Uterus (tissue), 3 donors: ENCODE measurements at regions not wholly inside any gene's neighbourhood (a gene's known extent, or its start where the extent isn't known, plus 50 kb on each side); places are given as distances from the start of the nearest gene placed in this dataset.

Experiments
- DNase-seq, 2 donors: peaks; one replicate each; pipeline ENCODE4 v3.0.0-alpha.2; 2019 to 2020
- H3K27ac ChIP-seq, 2 donors: fragments of 200-600 bp; sonication (generic); 1 replicate in 1 of 2; 2 replicates in 1 of 2; pipeline ENCODE4 v1.5.1; 2016 to 2018
- H3K27me3 ChIP-seq, 2 donors: fragments of 200-600 bp; sonication (generic); one replicate each; pipeline ENCODE4 v1.5.1; 2018 to 2019; ENCODE audit warnings: control low read depth in 1 of 2
- H3K36me3 ChIP-seq, 2 donors: fragments of 200-600 bp; sonication (generic); one replicate each; pipeline ENCODE4 v1.5.1; 2019; ENCODE audit warnings: control low read depth in 1 of 2
- H3K4me1 ChIP-seq, 2 donors: fragments of 200-600 bp; sonication (generic); one replicate each; pipeline ENCODE4 v1.5.1; 2018 to 2019; ENCODE audit warnings: control low read depth in 1 of 2
- H3K4me3 ChIP-seq, 2 donors: fragments of 200-600 bp; sonication (generic); 1 replicate in 1 of 2; 2 replicates in 1 of 2; pipeline ENCODE4 v1.5.1; 2018 to 2019; ENCODE audit warnings: mild to moderate bottlenecking in 1 of 2
- H3K9me3 ChIP-seq, 2 donors: fragments of 200-600 bp; sonication (generic); one replicate each; pipeline ENCODE4 v1.5.1; 2019; ENCODE audit warnings: control low read depth in 1 of 2
- POLR2A ChIP-seq, 2 donors: fragments of 450-650 bp; IDR thresholded peaks; one replicate each; pipeline ENCODE4 v1.6.1; 2016; ENCODE audit warnings: antibody characterized with exemption in 2 of 2, mild to moderate bottlenecking in 1 of 2, moderate library complexity in 1 of 2
- intact Hi-C: fragments of 100-400 bp; cut with DNase I; formaldehyde crosslinking; loops from one replicate; pipeline ENCODE4 v1.15.1; 2023; ENCODE audit warnings: low total_unique reads
- TF ChIP-seq, protein P1 (sequence below), 4 experiments: fragments of 200-600 bp in 2 of 4; fragments of 450-650 bp in 2 of 4; sonication (generic) in 2 of 4; IDR thresholded peaks; one replicate each; pipeline ENCODE4 v1.5.1; 2016 to 2019; ENCODE audit warnings: antibody characterized with exemption in 4 of 4, mild to moderate bottlenecking in 2 of 4, moderate library complexity in 1 of 4
- donor health status: DM: yes; HTN: yes; CAD: no.

DNA sequence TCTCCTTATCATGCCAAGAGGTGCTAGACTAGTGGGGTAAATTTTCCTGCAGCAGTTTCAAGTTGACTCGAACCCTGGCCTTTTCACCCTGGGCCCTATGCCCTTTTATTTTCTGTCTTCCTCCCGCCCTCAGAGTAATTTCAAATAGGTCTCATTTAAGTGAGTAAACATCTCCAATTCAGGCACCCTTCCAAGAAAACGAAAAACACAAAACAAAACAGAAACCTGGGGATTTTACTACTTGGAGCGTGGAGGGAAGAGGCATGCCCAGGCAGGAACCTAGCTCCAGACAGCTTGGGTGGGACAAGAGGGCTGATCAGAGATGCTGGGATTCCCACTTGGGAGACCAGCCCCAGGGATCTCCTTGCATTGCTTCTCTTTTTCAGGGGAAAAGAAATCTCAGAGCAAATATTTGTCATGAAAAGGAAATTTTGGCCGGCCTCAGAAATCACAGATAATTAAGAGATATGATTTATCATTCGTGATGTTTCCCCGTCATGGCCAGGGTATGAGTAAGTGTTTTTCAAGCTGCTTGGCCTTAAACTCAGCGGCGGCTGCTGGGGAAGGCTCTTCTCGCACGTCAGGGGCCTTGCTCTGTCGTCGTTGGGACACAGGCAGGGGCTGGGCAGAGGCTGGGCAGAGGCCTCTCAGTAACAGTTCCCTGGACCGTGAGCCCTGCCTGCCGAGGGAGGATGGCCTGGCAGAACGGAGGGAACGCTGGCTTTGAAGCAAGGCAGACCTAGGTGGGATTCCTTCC is 248.6 kb upstream of the KLF4 start:
- H3K9me3 ChIP-seq: no peaks in the 10 kb centered on the region
- DNase-seq: peak; percentile 81 to 83
- peaks cover 5 to 14% of the 10 kb centered on the region in 2 donors for H3K4me1 ChIP-seq
- no peaks in the 10 kb centered on the region for H3K36me3 ChIP-seq
- no peaks in the 10 kb centered on the region for H3K27me3 ChIP-seq
- intact Hi-C loops: loop anchor here (10.0 kb wide), 1 partner anchor 253 kb away; the partner anchor contains the start of gene KLF4
- TF ChIP-seq, protein P1, sequence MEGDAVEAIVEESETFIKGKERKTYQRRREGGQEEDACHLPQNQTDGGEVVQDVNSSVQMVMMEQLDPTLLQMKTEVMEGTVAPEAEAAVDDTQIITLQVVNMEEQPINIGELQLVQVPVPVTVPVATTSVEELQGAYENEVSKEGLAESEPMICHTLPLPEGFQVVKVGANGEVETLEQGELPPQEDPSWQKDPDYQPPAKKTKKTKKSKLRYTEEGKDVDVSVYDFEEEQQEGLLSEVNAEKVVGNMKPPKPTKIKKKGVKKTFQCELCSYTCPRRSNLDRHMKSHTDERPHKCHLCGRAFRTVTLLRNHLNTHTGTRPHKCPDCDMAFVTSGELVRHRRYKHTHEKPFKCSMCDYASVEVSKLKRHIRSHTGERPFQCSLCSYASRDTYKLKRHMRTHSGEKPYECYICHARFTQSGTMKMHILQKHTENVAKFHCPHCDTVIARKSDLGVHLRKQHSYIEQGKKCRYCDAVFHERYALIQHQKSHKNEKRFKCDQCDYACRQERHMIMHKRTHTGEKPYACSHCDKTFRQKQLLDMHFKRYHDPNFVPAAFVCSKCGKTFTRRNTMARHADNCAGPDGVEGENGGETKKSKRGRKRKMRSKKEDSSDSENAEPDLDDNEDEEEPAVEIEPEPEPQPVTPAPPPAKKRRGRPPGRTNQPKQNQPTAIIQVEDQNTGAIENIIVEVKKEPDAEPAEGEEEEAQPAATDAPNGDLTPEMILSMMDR (IDR thresholded peaks at IDR 0.05): no peak
- TF ChIP-seq POLR2A (IDR thresholded peaks at IDR 0.05): peak in 1 of 2 donors; percentile 9
- H3K27ac ChIP-seq: peak overlapping the region; percentile 82 to 91
- H3K4me3 ChIP-seq: no peak overlapping the region

DNA sequence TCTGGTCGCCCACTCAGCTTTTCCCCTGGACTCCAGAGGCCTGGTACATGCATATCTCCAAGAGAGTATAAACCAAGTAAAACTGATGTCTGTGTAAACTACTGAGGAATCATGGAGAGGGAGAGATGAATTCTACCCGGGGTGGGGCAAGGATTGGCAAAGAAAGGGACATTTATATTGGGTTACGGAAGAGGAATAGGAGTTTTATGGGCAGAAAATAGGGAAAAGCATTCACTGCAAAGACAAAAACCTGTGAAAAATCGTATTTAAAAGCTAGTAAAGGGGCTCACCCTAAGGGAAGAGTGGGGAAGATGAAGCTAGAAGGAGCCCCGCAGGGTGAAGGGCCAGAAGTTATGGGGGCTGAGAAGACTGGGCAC is 248.0 kb upstream of the KLF4 start:
- H3K4me1 ChIP-seq: peaks cover 5 to 14% of the 10 kb centered on the region in 2 donors
- no peak for DNase-seq
- H3K9me3 ChIP-seq: no peaks in the 10 kb centered on the region
- TF ChIP-seq POLR2A (IDR thresholded peaks at IDR 0.05): no peak
- TF ChIP-seq, protein P1 (IDR thresholded peaks at IDR 0.05): no peak
- intact Hi-C loops: loop anchor here (10.0 kb wide), 1 partner anchor 253 kb away; the partner anchor contains the start of gene KLF4
- no peak overlapping the region for H3K4me3 ChIP-seq
- H3K27me3 ChIP-seq: no peaks in the 10 kb centered on the region
- no peaks in the 10 kb centered on the region for H3K36me3 ChIP-seq
- peak overlapping the region; percentile 82 to 91 for H3K27ac ChIP-seq

DNA sequence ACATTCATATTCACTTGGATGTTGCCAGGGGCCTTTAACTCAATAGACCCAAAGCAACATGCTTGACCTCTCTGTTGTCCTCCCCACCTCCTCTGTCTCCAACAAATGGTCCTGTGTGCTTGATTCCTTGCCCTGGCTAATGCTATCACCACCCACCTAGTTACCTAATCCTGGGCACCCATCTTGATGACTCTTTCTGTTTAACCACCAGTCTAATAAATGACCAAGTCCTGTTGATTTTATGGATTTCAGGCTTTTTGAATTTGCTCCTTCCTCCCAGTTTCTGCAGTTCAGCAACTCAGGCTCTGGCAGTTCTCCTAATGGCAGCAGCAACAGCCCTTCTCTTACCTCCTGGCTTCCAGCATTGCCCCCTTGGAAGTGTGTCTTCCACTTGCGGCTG is 246.3 kb upstream of the KLF4 start:
- intact Hi-C loops: loop anchor here (10.0 kb wide), 1 partner anchor 251 kb away; the partner anchor contains the start of gene KLF4
- Histone ChIP-seq H3K27ac (no peak overlapping the region), H3K4me1 (peaks cover 5 to 14% of the 10 kb centered on the region in 2 donors), H3K4me3 (no peak overlapping the region), H3K36me3 (no peaks in the 10 kb centered on the region), H3K27me3 (no peaks in the 10 kb centered on the region), H3K9me3 (no peaks in the 10 kb centered on the region)
- no peak for DNase-seq
- TF ChIP-seq, protein P1 (IDR thresholded peaks at IDR 0.05): no peak
- TF ChIP-seq POLR2A (IDR thresholded peaks at IDR 0.05): no peak

DNA sequence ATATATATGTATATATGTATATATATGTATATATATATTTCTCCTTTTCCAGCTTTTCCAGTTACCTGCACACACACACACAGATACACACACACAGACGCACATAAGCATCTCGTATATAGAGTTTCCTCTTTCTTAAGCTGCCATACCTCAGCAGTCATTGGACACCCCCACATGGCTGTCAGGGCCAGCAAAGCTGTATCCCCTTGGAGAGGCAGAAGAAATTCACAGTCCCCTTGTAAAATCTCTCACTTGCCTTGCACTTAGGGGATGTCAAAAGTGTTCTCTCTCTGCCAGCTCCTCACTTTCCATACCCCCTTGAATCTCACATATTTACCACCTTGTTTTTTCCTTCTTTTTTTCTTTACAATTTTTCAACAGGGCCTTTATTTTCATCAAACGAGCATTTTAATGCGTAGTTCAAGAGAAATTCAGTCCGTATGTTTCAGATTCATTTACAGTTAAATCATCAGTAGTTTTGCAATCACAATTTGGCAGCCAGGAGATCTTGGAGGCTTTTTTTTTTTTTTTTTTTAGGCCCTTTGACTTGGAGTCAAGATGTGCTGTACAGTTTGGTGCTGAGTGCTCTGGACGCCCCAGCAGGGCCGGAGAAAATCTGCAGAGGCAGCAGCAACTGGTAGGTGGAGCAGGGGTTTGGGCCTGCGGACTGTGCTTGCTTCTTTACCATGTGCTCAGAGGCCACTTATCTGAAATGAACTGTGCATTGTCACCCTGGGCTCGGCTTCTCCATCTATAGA is 244.9 kb upstream of the KLF4 start:
- Histone ChIP-seq H3K9me3 (no peaks in the 10 kb centered on the region), H3K27ac (peak overlapping the region; percentile 80 to 91), H3K36me3 (no peaks in the 10 kb centered on the region), H3K4me3 (no peak overlapping the region), H3K27me3 (no peaks in the 10 kb centered on the region), H3K4me1 (peaks cover 5 to 14% of the 10 kb centered on the region in 2 donors)
- DNase-seq: peak; percentile 50 to 53
- intact Hi-C loops: loop anchor here (10.0 kb wide), 1 partner anchor 250 kb away; the partner anchor contains the start of gene KLF4
- no peak for TF ChIP-seq POLR2A (IDR thresholded peaks at IDR 0.05)
- TF ChIP-seq, protein P1 (IDR thresholded peaks at IDR 0.05): peak in 1 of 4 experiments; percentile 7

DNA sequence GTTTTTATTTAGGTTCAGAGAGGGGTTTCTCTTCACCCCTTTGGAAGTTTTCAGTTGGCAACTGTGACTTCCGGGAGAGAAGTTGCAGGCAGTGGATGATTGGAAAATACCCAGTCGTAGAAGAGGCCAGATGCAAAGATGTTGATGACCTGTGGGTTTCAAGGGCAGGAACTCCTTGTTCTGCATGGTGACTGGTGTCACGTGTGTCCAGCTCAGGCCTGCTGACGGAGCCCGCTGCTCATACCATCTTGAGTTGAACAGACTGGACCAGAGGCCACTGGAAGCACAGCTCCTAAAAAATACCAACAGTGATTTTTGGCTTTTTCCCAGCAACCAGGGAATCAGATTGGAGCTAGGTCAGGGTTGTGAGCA is 243.9 kb upstream of the KLF4 start:
- no peaks in the 10 kb centered on the region for H3K36me3 ChIP-seq
- intact Hi-C loops: loop anchor here (10.0 kb wide), 1 partner anchor 249 kb away; the partner anchor contains the start of gene KLF4
- DNase-seq: peak; percentile 32 to 64
- H3K27me3 ChIP-seq: no peaks in the 10 kb centered on the region
- no peaks in the 10 kb centered on the region for H3K9me3 ChIP-seq
- H3K4me3 ChIP-seq: peak overlapping the region; percentile 4 to 5
- TF ChIP-seq POLR2A (IDR thresholded peaks at IDR 0.05): peak in 1 of 2 donors; percentile 21
- TF ChIP-seq, protein P1 (IDR thresholded peaks at IDR 0.05): no peak
- peak overlapping the region; percentile 80 to 91 for H3K27ac ChIP-seq
- peaks cover 5 to 14% of the 10 kb centered on the region in 2 donors for H3K4me1 ChIP-seq
